Activated CD4-positive, alpha-beta T cell treated with anti-CD3 and anti-CD28 coated beads for 1 hour (primary cell): ENCODE measurements at regions not wholly inside any gene's neighbourhood (a gene's known extent, or its start where the extent isn't known, plus 50 kb on each side); places are given as distances from the start of the nearest gene placed in this dataset.
"Not testable (repeated sequence)": the region's sequence is repeated elsewhere in the genome, so short reads cannot be mapped to it uniquely, and the experiment has no call there.

Source experiments
- DNase-seq: peaks from one replicate; pipeline ENCODE4 v3.0.0-alpha.2; 2020

GRCh38 chr5:82748688-82749460 lies 328.3 kb downstream of the TMEM167A start:
- DNase-seq: no peak

GRCh38 chr5:82747986-82748385 lies 329.2 kb downstream of the TMEM167A start:
- no peak for DNase-seq

GRCh38 chr5:82745016-82745415 lies 332.2 kb downstream of the TMEM167A start:
- DNase-seq: no peak

- no peak for DNase-seq
These were observed 338.4 kb downstream of the TMEM167A start for GRCh38 chr5:82738681-82739269.

GRCh38 chr5:82735160-82735789 lies 341.9 kb downstream of the TMEM167A start:
- no peak for DNase-seq

GRCh38 chr5:82734347-82734746 lies 342.8 kb downstream of the TMEM167A start:
- DNase-seq: no peak

GRCh38 chr5:82730913-82731312 lies 346.3 kb downstream of the TMEM167A start:
- DNase-seq: no peak

GRCh38 chr5:82728926-82729702 lies 348.1 kb downstream of the TMEM167A start:
- DNase-seq: no peak

GRCh38 chr5:82723168-82723567 lies 354.0 kb downstream of the TMEM167A start:
- DNase-seq: no peak

GRCh38 chr5:82721087-82721410 lies 356.1 kb downstream of the TMEM167A start:
- DNase-seq: no peak

GRCh38 chr5:82720213-82721086 lies 356.7 kb downstream of the TMEM167A start:
- no peak for DNase-seq

GRCh38 chr5:82719368-82719767 lies 357.8 kb downstream of the TMEM167A start:
- no peak for DNase-seq

- no peak for DNase-seq
These were observed 359.5 kb downstream of the TMEM167A start for GRCh38 chr5:82717738-82718137.

GRCh38 chr5:82714732-82715131 lies 362.5 kb downstream of the TMEM167A start:
- DNase-seq: not testable (repeated sequence)

- no peak for DNase-seq
These were observed 363.4 kb downstream of the TMEM167A start for GRCh38 chr5:82713811-82714210.

- no peak for DNase-seq
These were observed 369.5 kb downstream of the TMEM167A start for GRCh38 chr5:82707741-82708140.

- DNase-seq: no peak
These were observed 372.8 kb downstream of the TMEM167A start for GRCh38 chr5:82704381-82704780.

- no peak for DNase-seq
These were observed 375.1 kb downstream of the TMEM167A start for GRCh38 chr5:82702046-82702445.

GRCh38 chr5:82699737-82700136 lies 377.5 kb downstream of the TMEM167A start:
- DNase-seq: no peak

GRCh38 chr5:82698026-82698425 lies 379.2 kb downstream of the TMEM167A start:
- DNase-seq: no peak

- no peak for DNase-seq
These were observed 382.4 kb downstream of the TMEM167A start for GRCh38 chr5:82694711-82695285.

GRCh38 chr5:82692826-82693225 lies 384.4 kb downstream of the TMEM167A start:
- no peak for DNase-seq
